ENCODE measurements at regions not wholly inside any gene's neighbourhood (a gene's known extent, or its start where the extent isn't known, plus 50 kb on each side); places are given as distances from the start of the nearest gene placed in this dataset.

GRCh38 chr4:111880116-111880515, 265.1 kb upstream of the FAM241A start:
- TF ChIP-seq CTCF (IDR thresholded peaks at IDR 0.05) (no peak), ZFX (IDR thresholded peaks at IDR 0.05; ENCODE audit: borderline replicate concordance) (no peak)
